B cell (primary cell): ENCODE measurements at regions not wholly inside any gene's neighbourhood (a gene's known extent, or its start where the extent isn't known, plus 50 kb on each side); places are given as distances from the start of the nearest gene placed in this dataset.

Experiments used
- EZH2 ChIP-seq: IDR thresholded peaks from 2 replicates; pipeline ENCODE4 v1.6.1; 2012; ENCODE audit warnings: borderline replicate concordance, low read depth, mild to moderate bottlenecking, moderate library complexity, low read length; ENCODE audit not compliant: insufficient read depth, poor library complexity, severe bottlenecking
- TF ChIP-seq, protein P1 (sequence below): fragments of 200-600 bp; IDR thresholded peaks from one replicate; pipeline ENCODE4 v1.8.0; 2022; ENCODE audit warnings: antibody characterized with exemption, mild to moderate bottlenecking

GRCh38 chr2:81247648-81248047 lies 943.1 kb upstream of the LRRTM1 start:
- TF ChIP-seq, protein P1, sequence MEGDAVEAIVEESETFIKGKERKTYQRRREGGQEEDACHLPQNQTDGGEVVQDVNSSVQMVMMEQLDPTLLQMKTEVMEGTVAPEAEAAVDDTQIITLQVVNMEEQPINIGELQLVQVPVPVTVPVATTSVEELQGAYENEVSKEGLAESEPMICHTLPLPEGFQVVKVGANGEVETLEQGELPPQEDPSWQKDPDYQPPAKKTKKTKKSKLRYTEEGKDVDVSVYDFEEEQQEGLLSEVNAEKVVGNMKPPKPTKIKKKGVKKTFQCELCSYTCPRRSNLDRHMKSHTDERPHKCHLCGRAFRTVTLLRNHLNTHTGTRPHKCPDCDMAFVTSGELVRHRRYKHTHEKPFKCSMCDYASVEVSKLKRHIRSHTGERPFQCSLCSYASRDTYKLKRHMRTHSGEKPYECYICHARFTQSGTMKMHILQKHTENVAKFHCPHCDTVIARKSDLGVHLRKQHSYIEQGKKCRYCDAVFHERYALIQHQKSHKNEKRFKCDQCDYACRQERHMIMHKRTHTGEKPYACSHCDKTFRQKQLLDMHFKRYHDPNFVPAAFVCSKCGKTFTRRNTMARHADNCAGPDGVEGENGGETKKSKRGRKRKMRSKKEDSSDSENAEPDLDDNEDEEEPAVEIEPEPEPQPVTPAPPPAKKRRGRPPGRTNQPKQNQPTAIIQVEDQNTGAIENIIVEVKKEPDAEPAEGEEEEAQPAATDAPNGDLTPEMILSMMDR: no peak
- no peak for TF ChIP-seq EZH2
